WI38 (cell line): ENCODE measurements at regions not wholly inside any gene's neighbourhood (a gene's known extent, or its start where the extent isn't known, plus 50 kb on each side); places are given as distances from the start of the nearest gene placed in this dataset.

Experiments
- H3K4me3 ChIP-seq: 2 replicates; pipeline ENCODE4 v1.5.1; 2011; ENCODE audit warnings: low read depth, mild to moderate bottlenecking, control low read depth, low read length
- CTCF ChIP-seq: IDR thresholded peaks from 2 replicates; pipeline ENCODE4 v1.5.1; 2012; ENCODE audit warnings: low read depth, mild to moderate bottlenecking, control low read depth, low read length

GRCh38 chr7:13104128-13104527 lies 416.7 kb downstream of the ARL4A start:
- no peak for TF ChIP-seq CTCF
- H3K4me3 ChIP-seq: no peak overlapping the region

GRCh38 chr7:13105209-13105608 lies 417.8 kb downstream of the ARL4A start:
- no peak overlapping the region for H3K4me3 ChIP-seq
- no peak for TF ChIP-seq CTCF

GRCh38 chr7:13106513-13106912 lies 419.1 kb downstream of the ARL4A start:
- H3K4me3 ChIP-seq: no peak overlapping the region
- no peak for TF ChIP-seq CTCF

- no peak for TF ChIP-seq CTCF
- no peak overlapping the region for H3K4me3 ChIP-seq
These were observed 419.9 kb downstream of the ARL4A start for GRCh38 chr7:13107291-13107690.

GRCh38 chr7:13108061-13108460 lies 420.6 kb downstream of the ARL4A start:
- no peak for TF ChIP-seq CTCF

GRCh38 chr7:13109201-13109600 lies 421.8 kb downstream of the ARL4A start:
- no peak for TF ChIP-seq CTCF

More at GRCh38 chr7:13108061-13108460, 420.6 kb downstream of the ARL4A start:
- H3K4me3 ChIP-seq: no peak overlapping the region

GRCh38 chr7:13110107-13110506 lies 422.7 kb downstream of the ARL4A start:
- no peak for TF ChIP-seq CTCF
- no peak overlapping the region for H3K4me3 ChIP-seq

More at GRCh38 chr7:13109201-13109600, 421.8 kb downstream of the ARL4A start:
- H3K4me3 ChIP-seq: no peak overlapping the region
